Prostate gland (tissue), 2 donors: ENCODE measurements at regions not wholly inside any gene's neighbourhood (a gene's known extent, or its start where the extent isn't known, plus 50 kb on each side); places are given as distances from the start of the nearest gene placed in this dataset.

Source experiments
- DNase-seq: peaks from one replicate; pipeline ENCODE4 v3.0.0-alpha.2; 2019; ENCODE audit warnings: low spot score
- H3K27ac ChIP-seq, 2 donors: fragments of 200-600 bp; sonication (generic); 2 replicates each; pipeline ENCODE4 v1.5.1; 2017 to 2019
- H3K27me3 ChIP-seq: fragments of 200-600 bp; sonication (generic); replicated peaks from 2 replicates; pipeline ENCODE4 v1.5.1; 2019; ENCODE audit not compliant: insufficient read depth
- H3K36me3 ChIP-seq, 2 donors: fragments of 200-600 bp; sonication (generic); 1 replicate in 1 of 2; 2 replicates in 1 of 2; pipeline versions ENCODE4 v1.5.1 to v1.8.1; 2017 to 2019
- H3K4me1 ChIP-seq: fragments of 200-600 bp; sonication (generic); replicated peaks from 2 replicates; pipeline ENCODE4 v1.5.1; 2019
- H3K4me3 ChIP-seq, 2 donors: fragments of 200-600 bp; sonication (generic); 2 replicates each; pipeline ENCODE4 v1.5.1; 2017 to 2019
- H3K9me3 ChIP-seq: fragments of 200-600 bp; sonication (generic); 2 replicates; pipeline ENCODE4 v1.5.1; 2017
- POLR2A ChIP-seq: fragments of 450-650 bp; IDR thresholded peaks from one replicate; pipeline ENCODE4 v1.6.1; 2016; ENCODE audit warnings: antibody characterized with exemption, mild to moderate bottlenecking
- POLR2AphosphoS5 ChIP-seq: sonication (generic); formaldehyde crosslinking; IDR thresholded peaks from one replicate; pipeline ENCODE4 v1.6.1; 2017; ENCODE audit warnings: antibody characterized with exemption
- WGBS: methylation state at CpG from one replicate; pipeline ENCODE4 v1.1.5; 2018; 5-methylcytosine and 5-hydroxymethylcytosine counted together
- intact Hi-C: fragments of 100-400 bp; cut with DNase I; formaldehyde crosslinking; loops from one replicate; pipeline ENCODE4 v1.14.2; 2022
- TF ChIP-seq, protein P1 (sequence below), 4 experiments: fragments of 200-600 bp in 2 of 4; fragments of 450-650 bp in 2 of 4; sonication (generic) in 2 of 4; IDR thresholded peaks; 1 replicate in 3 of 4; 2 replicates in 1 of 4; pipeline ENCODE4 v1.5.1; 2016 to 2019; ENCODE audit warnings: antibody characterized with exemption in 4 of 4, mild to moderate bottlenecking in 2 of 4, moderate library complexity in 2 of 4

GRCh38 chr11:92738276-92738675, 231.2 kb upstream of the MTNR1B start:
- no peak overlapping the region for H3K4me3 ChIP-seq
- no peaks in the 10 kb centered on the region for H3K36me3 ChIP-seq
- no peaks in the 10 kb centered on the region for H3K4me1 ChIP-seq
- intact Hi-C loops = no loop called here
- 95% methylated on average over 4 of the region's 4 CpGs for WGBS
- TF ChIP-seq POLR2AphosphoS5 (no peak), POLR2A (no peak)
- TF ChIP-seq, protein P1, sequence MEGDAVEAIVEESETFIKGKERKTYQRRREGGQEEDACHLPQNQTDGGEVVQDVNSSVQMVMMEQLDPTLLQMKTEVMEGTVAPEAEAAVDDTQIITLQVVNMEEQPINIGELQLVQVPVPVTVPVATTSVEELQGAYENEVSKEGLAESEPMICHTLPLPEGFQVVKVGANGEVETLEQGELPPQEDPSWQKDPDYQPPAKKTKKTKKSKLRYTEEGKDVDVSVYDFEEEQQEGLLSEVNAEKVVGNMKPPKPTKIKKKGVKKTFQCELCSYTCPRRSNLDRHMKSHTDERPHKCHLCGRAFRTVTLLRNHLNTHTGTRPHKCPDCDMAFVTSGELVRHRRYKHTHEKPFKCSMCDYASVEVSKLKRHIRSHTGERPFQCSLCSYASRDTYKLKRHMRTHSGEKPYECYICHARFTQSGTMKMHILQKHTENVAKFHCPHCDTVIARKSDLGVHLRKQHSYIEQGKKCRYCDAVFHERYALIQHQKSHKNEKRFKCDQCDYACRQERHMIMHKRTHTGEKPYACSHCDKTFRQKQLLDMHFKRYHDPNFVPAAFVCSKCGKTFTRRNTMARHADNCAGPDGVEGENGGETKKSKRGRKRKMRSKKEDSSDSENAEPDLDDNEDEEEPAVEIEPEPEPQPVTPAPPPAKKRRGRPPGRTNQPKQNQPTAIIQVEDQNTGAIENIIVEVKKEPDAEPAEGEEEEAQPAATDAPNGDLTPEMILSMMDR (IDR thresholded peaks at IDR 0.05) = no peak
- no peak overlapping the region for H3K27ac ChIP-seq
- no peak for DNase-seq
- no peaks in the 10 kb centered on the region for H3K9me3 ChIP-seq
- no peaks in the 10 kb centered on the region for H3K27me3 ChIP-seq

DNA sequence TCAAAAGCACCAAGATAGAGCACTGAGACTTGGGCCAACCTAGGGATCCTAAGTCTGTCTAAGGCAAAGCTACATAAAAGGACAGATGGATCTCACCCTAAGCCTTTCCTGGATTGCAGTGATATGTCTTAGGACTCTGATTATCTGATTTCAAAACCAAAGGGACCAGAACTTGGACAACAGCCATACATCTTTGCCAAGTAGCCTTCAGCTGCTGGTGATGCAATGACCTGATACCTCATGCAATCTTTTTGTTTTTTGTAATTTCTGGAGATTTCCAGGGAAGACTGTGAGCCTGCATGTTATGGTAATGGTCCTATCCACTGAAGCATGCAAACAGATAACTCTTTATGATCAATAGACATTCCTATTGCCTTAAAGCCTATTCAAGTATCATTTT, 230.4 kb upstream of the MTNR1B start:
- Histone ChIP-seq H3K36me3 (no peaks in the 10 kb centered on the region), H3K4me3 (no peak overlapping the region), H3K27me3 (no peaks in the 10 kb centered on the region), H3K27ac (no peak overlapping the region), H3K4me1 (no peaks in the 10 kb centered on the region), H3K9me3 (no peaks in the 10 kb centered on the region)
- DNase-seq = no peak
- intact Hi-C loops = no loop called here
- TF ChIP-seq, protein P1 (IDR thresholded peaks at IDR 0.05) = no peak
- TF ChIP-seq POLR2A = no peak
- TF ChIP-seq POLR2AphosphoS5 = no peak

- intact Hi-C loops = no loop called here
- Histone ChIP-seq H3K4me3 (no peak overlapping the region), H3K4me1 (no peaks in the 10 kb centered on the region), H3K36me3 (no peaks in the 10 kb centered on the region), H3K9me3 (no peaks in the 10 kb centered on the region), H3K27ac (no peak overlapping the region), H3K27me3 (no peaks in the 10 kb centered on the region)
- 88% methylated on average over 2 of the region's 2 CpGs for WGBS
- TF ChIP-seq POLR2AphosphoS5 = no peak
- TF ChIP-seq, protein P1 (IDR thresholded peaks at IDR 0.05) = no peak
- TF ChIP-seq POLR2A = no peak
- no peak for DNase-seq
Observed at GRCh38 chr11:92739491-92739890, 230.0 kb upstream of the MTNR1B start.

GRCh38 chr11:92740276-92740675, 229.2 kb upstream of the MTNR1B start:
- no peak for DNase-seq
- TF ChIP-seq POLR2A = no peak
- TF ChIP-seq, protein P1 (IDR thresholded peaks at IDR 0.05) = no peak
- TF ChIP-seq POLR2AphosphoS5 = no peak
- H3K9me3 ChIP-seq = no peaks in the 10 kb centered on the region
- H3K4me3 ChIP-seq = no peak overlapping the region
- no peaks in the 10 kb centered on the region for H3K27me3 ChIP-seq
- WGBS = 84% methylated on average over 2 of the region's 2 CpGs
- intact Hi-C loops = no loop called here
- no peaks in the 10 kb centered on the region for H3K36me3 ChIP-seq
- H3K27ac ChIP-seq = no peak overlapping the region
- no peaks in the 10 kb centered on the region for H3K4me1 ChIP-seq

DNA sequence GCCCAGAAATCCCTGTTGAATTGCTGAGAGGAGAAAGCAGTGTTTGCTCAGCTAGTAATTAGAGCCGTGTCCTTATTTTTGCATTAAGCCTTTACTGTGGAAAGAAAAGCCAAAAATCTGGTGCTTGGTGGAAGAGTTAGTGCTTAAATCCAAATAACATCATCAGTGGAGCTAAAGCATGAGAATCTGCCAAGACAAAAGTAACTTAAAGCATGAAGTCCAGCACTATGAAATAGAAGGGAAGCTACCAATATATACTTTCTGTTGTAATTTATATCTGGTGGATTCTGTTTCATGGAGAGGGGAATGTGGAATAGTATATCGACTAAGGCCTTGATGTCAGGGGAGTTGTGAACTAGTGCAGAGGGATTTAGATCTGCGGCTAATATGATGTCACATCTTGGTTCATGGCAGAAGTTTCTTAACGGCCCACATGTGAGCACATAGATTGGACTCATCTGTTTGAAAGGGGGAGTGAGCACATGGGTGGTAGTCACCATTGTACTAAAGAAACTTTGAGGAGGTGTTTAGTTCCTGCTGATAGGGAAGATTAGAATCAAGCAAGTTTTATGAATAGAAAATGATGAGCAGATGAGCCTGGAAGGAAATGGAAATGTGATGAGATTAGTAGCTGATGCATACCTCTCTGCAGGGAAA, 224.4 kb upstream of the MTNR1B start:
- Histone ChIP-seq H3K4me3 (no peak overlapping the region), H3K9me3 (no peaks in the 10 kb centered on the region), H3K4me1 (no peaks in the 10 kb centered on the region), H3K27ac (no peak overlapping the region), H3K27me3 (no peaks in the 10 kb centered on the region), H3K36me3 (no peaks in the 10 kb centered on the region)
- TF ChIP-seq POLR2A (no peak), POLR2AphosphoS5 (no peak)
- TF ChIP-seq, protein P1 (IDR thresholded peaks at IDR 0.05) = no peak
- intact Hi-C loops = no loop called here
- no peak for DNase-seq
- WGBS = 79% methylated on average over 4 of the region's 4 CpGs
